Nephron (organoid): ENCODE measurements at regions not wholly inside any gene's neighbourhood (a gene's known extent, or its start where the extent isn't known, plus 50 kb on each side); places are given as distances from the start of the nearest gene placed in this dataset.

Source experiments
- H3K27ac Mint-ChIP-seq, 3 experiments: 2 replicates each; pipeline ENCODE4 v1.8.0; 2020; ENCODE audit warnings: mixed read lengths in 3 of 3, mild to moderate bottlenecking in 2 of 3, moderate library complexity in 1 of 3
- H3K27me3 Mint-ChIP-seq: 2 replicates; pipeline ENCODE4 v1.8.0; 2021; ENCODE audit warnings: low read depth, mild to moderate bottlenecking, moderate library complexity, mixed read lengths
- H3K36me3 Mint-ChIP-seq: 2 replicates; pipeline ENCODE4 v1.8.0; 2020; ENCODE audit warnings: low read depth, mixed read lengths
- H3K4me1 Mint-ChIP-seq: 2 replicates; pipeline ENCODE4 v1.8.0; 2020; ENCODE audit warnings: mixed read lengths
- H3K4me3 Mint-ChIP-seq, 3 experiments: 2 replicates each; pipeline ENCODE4 v1.8.0; 2020; ENCODE audit warnings: mild to moderate bottlenecking in 3 of 3, mixed read lengths in 3 of 3, moderate library complexity in 2 of 3
- H3K9me3 Mint-ChIP-seq: 2 replicates; pipeline ENCODE4 v1.8.0; 2020; ENCODE audit warnings: mixed read lengths
- TF ChIP-seq, protein P1 (sequence below), 3 experiments: fragments of 200-600 bp; sonication (generic); IDR thresholded peaks; one replicate each; pipeline ENCODE4 v1.5.0; 2021; ENCODE audit warnings: antibody characterized with exemption in 3 of 3; ENCODE audit not compliant: unreplicated experiment in 3 of 3

GRCh38 chr11:92313784-92314183, 89.2 kb downstream of the FAT3 start:
- H3K36me3 Mint-ChIP-seq, result no peaks in the 10 kb centered on the region
- H3K4me3 Mint-ChIP-seq, result no peak overlapping the region
- no peaks in the 10 kb centered on the region for H3K27me3 Mint-ChIP-seq
- peaks cover 43% of the 10 kb centered on the region for H3K4me1 Mint-ChIP-seq
- H3K27ac Mint-ChIP-seq, result no peak overlapping the region
- TF ChIP-seq, protein P1, sequence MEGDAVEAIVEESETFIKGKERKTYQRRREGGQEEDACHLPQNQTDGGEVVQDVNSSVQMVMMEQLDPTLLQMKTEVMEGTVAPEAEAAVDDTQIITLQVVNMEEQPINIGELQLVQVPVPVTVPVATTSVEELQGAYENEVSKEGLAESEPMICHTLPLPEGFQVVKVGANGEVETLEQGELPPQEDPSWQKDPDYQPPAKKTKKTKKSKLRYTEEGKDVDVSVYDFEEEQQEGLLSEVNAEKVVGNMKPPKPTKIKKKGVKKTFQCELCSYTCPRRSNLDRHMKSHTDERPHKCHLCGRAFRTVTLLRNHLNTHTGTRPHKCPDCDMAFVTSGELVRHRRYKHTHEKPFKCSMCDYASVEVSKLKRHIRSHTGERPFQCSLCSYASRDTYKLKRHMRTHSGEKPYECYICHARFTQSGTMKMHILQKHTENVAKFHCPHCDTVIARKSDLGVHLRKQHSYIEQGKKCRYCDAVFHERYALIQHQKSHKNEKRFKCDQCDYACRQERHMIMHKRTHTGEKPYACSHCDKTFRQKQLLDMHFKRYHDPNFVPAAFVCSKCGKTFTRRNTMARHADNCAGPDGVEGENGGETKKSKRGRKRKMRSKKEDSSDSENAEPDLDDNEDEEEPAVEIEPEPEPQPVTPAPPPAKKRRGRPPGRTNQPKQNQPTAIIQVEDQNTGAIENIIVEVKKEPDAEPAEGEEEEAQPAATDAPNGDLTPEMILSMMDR (IDR thresholded peaks at IDR 0.05; ENCODE audit: unreplicated experiment in 3 of 3), result no peak
- H3K9me3 Mint-ChIP-seq, result no peaks in the 10 kb centered on the region

DNA sequence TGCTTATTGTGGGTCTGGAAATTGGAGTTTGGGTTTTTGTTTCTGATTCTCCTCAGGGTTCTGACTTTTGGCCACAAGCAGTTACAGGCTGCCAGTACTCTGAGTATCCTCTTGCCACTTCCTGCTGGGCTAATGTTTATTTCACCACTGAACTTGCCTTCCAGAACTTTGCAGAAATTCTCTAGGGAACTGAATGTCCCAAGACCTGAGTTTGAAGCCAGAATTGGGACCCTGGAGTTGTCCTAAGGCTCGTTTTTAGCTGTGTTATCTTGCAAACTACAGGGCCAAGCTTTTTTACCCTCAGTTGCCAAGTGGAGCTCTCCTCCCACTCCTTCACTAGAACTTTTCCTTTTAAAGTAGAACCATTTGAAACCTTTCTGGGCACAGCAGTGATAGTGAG, 89.9 kb downstream of the FAT3 start:
- Mint-ChIP-seq H3K27me3 (no peaks in the 10 kb centered on the region), H3K9me3 (no peaks in the 10 kb centered on the region), H3K36me3 (peaks cover under 1% of the 10 kb centered on the region), H3K4me3 (no peak overlapping the region), H3K27ac (no peak overlapping the region), H3K4me1 (peaks cover 35% of the 10 kb centered on the region)
- TF ChIP-seq, protein P1 (IDR thresholded peaks at IDR 0.05; ENCODE audit: unreplicated experiment in 3 of 3), result no peak

DNA sequence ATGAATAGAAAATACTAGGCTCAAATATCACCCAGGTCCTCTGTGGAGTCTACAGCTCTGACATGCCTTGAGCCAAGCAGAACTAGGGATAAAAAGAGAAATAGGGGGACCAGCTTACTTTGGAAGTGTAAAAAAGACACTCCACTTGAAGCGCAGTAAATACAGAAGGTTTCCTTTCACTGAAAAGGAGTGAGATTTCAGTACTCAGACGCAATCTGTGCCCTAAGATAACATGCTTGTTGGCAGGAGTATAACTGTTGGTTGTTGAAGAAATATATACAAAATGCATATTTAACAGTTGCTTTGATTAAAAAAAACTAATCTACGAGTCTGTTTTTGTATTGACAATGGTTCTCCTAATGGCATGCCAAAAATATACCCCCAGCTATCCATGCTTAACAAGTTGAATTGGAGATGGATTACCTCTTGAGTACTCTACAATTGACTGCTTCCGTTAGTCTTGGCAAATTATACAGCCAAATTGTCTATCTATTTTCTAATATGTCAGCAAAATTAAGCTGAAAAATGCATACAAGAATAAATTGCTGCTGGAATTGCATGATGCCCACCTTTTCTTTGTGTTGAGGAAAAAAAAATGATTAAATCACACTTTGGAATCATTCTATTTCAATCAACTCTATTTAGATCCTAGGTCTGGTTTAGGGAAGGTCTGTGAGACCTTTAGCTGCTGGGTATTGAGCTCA, 91.6 kb downstream of the FAT3 start:
- Mint-ChIP-seq H3K4me3 (no peak overlapping the region), H3K27me3 (no peaks in the 10 kb centered on the region), H3K9me3 (peaks cover 3% of the 10 kb centered on the region), H3K27ac (no peak overlapping the region), H3K36me3 (peaks cover 4% of the 10 kb centered on the region), H3K4me1 (peaks cover 30% of the 10 kb centered on the region)
- TF ChIP-seq, protein P1 (IDR thresholded peaks at IDR 0.05; ENCODE audit: unreplicated experiment in 3 of 3), result no peak

DNA sequence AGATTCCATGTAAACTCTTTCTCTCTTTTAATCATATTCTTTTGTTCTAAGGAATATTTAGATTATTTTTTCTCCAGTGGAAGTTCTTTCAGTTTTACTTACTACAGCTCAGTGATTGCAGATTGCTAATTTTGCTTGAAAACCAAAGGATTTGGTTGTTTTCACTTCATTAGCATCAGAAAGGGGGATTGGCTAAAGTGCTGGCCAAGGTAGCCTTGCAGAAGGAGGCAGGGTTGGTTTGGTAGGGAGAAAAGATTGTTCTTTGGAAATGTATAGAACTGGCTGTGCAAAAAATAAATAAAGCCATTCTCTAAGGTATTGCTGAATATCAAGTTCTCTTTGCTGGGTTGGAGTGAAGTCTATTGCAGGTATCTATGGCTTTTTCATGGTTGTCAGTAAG, 92.6 kb downstream of the FAT3 start:
- peaks cover 3% of the 10 kb centered on the region for H3K9me3 Mint-ChIP-seq
- peaks cover 26% of the 10 kb centered on the region for H3K4me1 Mint-ChIP-seq
- TF ChIP-seq, protein P1 (IDR thresholded peaks at IDR 0.05; ENCODE audit: unreplicated experiment in 3 of 3), result no peak
- peaks cover 9% of the 10 kb centered on the region for H3K36me3 Mint-ChIP-seq
- no peak overlapping the region for H3K4me3 Mint-ChIP-seq
- no peak overlapping the region for H3K27ac Mint-ChIP-seq
- no peaks in the 10 kb centered on the region for H3K27me3 Mint-ChIP-seq

GRCh38 chr11:92317721-92318120, 93.1 kb downstream of the FAT3 start:
- TF ChIP-seq, protein P1 (IDR thresholded peaks at IDR 0.05; ENCODE audit: unreplicated experiment in 3 of 3), result no peak
- Mint-ChIP-seq H3K27me3 (no peaks in the 10 kb centered on the region), H3K27ac (no peak overlapping the region), H3K36me3 (peaks cover 14% of the 10 kb centered on the region), H3K4me1 (peaks cover 22% of the 10 kb centered on the region), H3K9me3 (peaks cover 8% of the 10 kb centered on the region), H3K4me3 (no peak overlapping the region)

DNA sequence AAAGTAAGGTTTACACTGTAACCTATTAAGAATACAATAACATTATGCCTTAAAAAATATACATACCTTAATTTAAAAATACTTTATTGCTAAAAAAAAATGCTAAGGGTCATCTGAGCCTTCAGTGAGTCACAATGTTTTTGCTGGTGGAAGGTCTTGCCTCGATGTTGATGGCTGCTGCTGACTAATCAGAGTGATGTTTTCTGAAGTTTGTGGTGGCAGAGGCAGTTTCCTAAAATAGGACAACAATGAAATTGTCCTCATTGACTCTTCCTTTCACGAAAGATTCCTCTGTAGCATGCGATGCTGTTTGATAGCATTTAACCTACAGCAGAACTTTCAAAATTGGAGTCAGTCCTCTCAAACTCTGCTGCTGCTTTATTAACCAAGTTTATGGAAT, 97.6 kb downstream of the FAT3 start:
- H3K27ac Mint-ChIP-seq, result no peak overlapping the region
- H3K4me3 Mint-ChIP-seq, result no peak overlapping the region
- TF ChIP-seq, protein P1 (IDR thresholded peaks at IDR 0.05; ENCODE audit: unreplicated experiment in 3 of 3), result no peak
- H3K9me3 Mint-ChIP-seq, result peaks cover 23% of the 10 kb centered on the region
- H3K4me1 Mint-ChIP-seq, result peaks cover 13% of the 10 kb centered on the region
- H3K27me3 Mint-ChIP-seq, result no peaks in the 10 kb centered on the region
- H3K36me3 Mint-ChIP-seq, result peaks cover 26% of the 10 kb centered on the region
